ENCODE measurements at regions not wholly inside any gene's neighbourhood (a gene's known extent, or its start where the extent isn't known, plus 50 kb on each side); places are given as distances from the start of the nearest gene placed in this dataset.

DNA sequence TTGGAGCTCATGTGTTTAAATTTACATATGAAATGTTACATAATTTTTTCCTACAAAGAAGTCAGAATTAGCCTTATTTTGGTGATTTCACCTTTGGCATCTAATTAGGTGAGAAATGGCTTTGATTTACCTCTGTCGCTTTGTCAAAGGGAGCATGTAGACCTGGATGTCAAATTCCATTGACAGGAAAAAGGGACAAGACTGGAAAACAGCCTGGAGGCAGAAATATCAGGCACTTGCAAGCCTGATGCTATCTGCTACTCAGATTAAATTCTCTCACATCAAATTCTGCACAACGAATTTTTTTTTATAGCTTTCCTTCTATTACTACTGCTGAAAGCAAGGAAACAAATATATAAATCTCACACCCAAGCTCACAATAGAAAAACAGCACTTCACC lies 54.1 kb upstream of the CTNND2 start:
- DNase-seq = no peak

DNA sequence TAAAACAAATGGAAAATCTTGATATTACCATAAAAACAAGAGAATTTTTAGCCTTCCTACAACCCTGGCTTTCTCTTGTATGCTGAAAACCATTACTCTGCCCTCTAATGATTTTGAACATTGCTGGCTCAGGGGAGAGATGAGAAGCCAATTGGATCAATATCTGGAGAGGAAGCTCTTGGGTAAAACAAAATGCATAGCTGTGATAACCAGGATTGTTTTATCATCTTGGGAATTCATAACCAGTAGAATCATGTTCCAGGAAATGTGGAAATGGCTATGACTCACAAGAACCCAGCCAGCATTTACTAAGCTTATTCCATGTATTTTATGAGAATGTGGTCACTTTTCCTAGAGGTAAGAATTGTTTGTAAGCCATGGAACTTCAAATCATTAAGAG lies 51.1 kb upstream of the CTNND2 start:
- no peak for DNase-seq

Measured in NCI-H187 (cell line).